Kidney (tissue), 13 donors: ENCODE measurements at regions not wholly inside any gene's neighbourhood (a gene's known extent, or its start where the extent isn't known, plus 50 kb on each side); places are given as distances from the start of the nearest gene placed in this dataset.
A peak's percentile ranks its signal among the peaks of the same experiment; 100 is the strongest.

ENCODE experiments used
- DNase-seq, 5 donors: peaks; one replicate each; pipeline ENCODE4 v3.0.0-alpha.2; 2013 to 2020
- FAIRE-seq: peaks from 2 replicates; lab custom pipeline; 2012; peaks lifted over from hg19 to GRCh38; lab: Jason Lieb, UNC
- H3K27ac ChIP-seq, 2 donors: one replicate each; pipeline ENCODE4 v1.7.0; 2013; ENCODE audit warnings: low read depth in 2 of 2, low read length in 2 of 2, inconsistent platforms in 1 of 2
- H3K27me3 ChIP-seq: one replicate; pipeline ENCODE4 v1.7.1; 2013; ENCODE audit warnings: low read length, inconsistent platforms; ENCODE audit not compliant: control insufficient read depth, insufficient read depth
- H3K36me3 ChIP-seq, 3 donors: one replicate each; pipeline versions ENCODE4 v1.7.0 to v1.7.1; 2013; ENCODE audit warnings: low read length in 3 of 3, control low read depth in 1 of 3, inconsistent platforms in 1 of 3; ENCODE audit not compliant: insufficient read depth in 3 of 3, control insufficient read depth in 2 of 3
- H3K4me1 ChIP-seq, 3 donors: one replicate each; pipeline versions ENCODE4 v1.7.0 to v1.7.1; 2013; ENCODE audit warnings: low read length in 3 of 3, inconsistent platforms in 1 of 3, low read depth in 1 of 3; ENCODE audit not compliant: control insufficient read depth in 2 of 3, insufficient read depth in 2 of 3
- H3K4me3 ChIP-seq, 3 donors: one replicate each; pipeline versions ENCODE4 v1.7.0 to v1.8.1; 2013; ENCODE audit warnings: low read length in 3 of 3, control low read depth in 1 of 3, inconsistent platforms in 1 of 3
- H3K9ac ChIP-seq, 3 donors: one replicate each; pipeline versions ENCODE4 v1.7.0 to v1.7.1; 2013; ENCODE audit warnings: low read length in 3 of 3, control low read depth in 1 of 3, inconsistent platforms in 1 of 3
- H3K9me3 ChIP-seq, 3 donors: one replicate each; pipeline versions ENCODE4 v1.7.0 to v1.7.1; 2013; ENCODE audit warnings: low read length in 3 of 3, control low read depth in 1 of 3, inconsistent platforms in 1 of 3; ENCODE audit not compliant: control insufficient read depth in 2 of 3, insufficient read depth in 1 of 3
- CTCF ChIP-seq: IDR thresholded peaks from 3 replicates; pipeline ENCODE4 v1.5.1; 2012; ENCODE audit warnings: mild to moderate bottlenecking, moderate library complexity, borderline replicate concordance; ENCODE audit not compliant: insufficient read depth; ENCODE audit errors: extremely low read depth
- intact Hi-C: fragments of 100-400 bp; cut with DNase I; formaldehyde crosslinking; loops from one replicate; pipeline ENCODE4 v1.11.1; 2022
- donor health status: control.
- donor health status: control.
- donor health status: control.
- donor health status: control.
- donor health status: control.
- donor health status: DM: yes; HTN: yes; CAD: no.
- donor health status: Normal renal cell carcinoma (clear cell type).

- no peaks in the 10 kb centered on the region for H3K36me3 ChIP-seq
- no peak overlapping the region for H3K9ac ChIP-seq
- no peak overlapping the region for H3K4me3 ChIP-seq
- TF ChIP-seq CTCF = no peak
- H3K27ac ChIP-seq = no peak overlapping the region
- H3K4me1 ChIP-seq = no peaks in the 10 kb centered on the region
- DNase-seq = peak in 1 of 5 donors; percentile 46
- H3K27me3 ChIP-seq = no peaks in the 10 kb centered on the region
- intact Hi-C loops = no loop called here
- H3K9me3 ChIP-seq = no peaks in the 10 kb centered on the region
- FAIRE-seq = no peak
Observed at GRCh38 chr4:12723849-12724447, 760.2 kb downstream of the RAB28 start.

GRCh38 chr4:12716896-12717295, 767.2 kb downstream of the RAB28 start:
- Histone ChIP-seq H3K27me3 (no peaks in the 10 kb centered on the region), H3K27ac (no peak overlapping the region), H3K36me3 (no peaks in the 10 kb centered on the region), H3K9me3 (no peaks in the 10 kb centered on the region), H3K4me3 (no peak overlapping the region), H3K4me1 (no peaks in the 10 kb centered on the region), H3K9ac (no peak overlapping the region)
- DNase-seq = no peak
- FAIRE-seq = no peak
- intact Hi-C loops = no loop called here
- no peak for TF ChIP-seq CTCF

- TF ChIP-seq CTCF = no peak
- H3K9ac ChIP-seq = no peak overlapping the region
- H3K4me3 ChIP-seq = no peak overlapping the region
- intact Hi-C loops = no loop called here
- FAIRE-seq (no peak), DNase-seq (peak in 3 of 5 donors; percentile 7 to 24 (median 14))
- H3K9me3 ChIP-seq = no peaks in the 10 kb centered on the region
- no peaks in the 10 kb centered on the region for H3K36me3 ChIP-seq
- no peak overlapping the region for H3K27ac ChIP-seq
- no peaks in the 10 kb centered on the region for H3K4me1 ChIP-seq
- H3K27me3 ChIP-seq = no peaks in the 10 kb centered on the region
Observed at GRCh38 chr4:12712648-12713339, 771.3 kb downstream of the RAB28 start.
